GM06990 (cell line): ENCODE measurements at regions not wholly inside any gene's neighbourhood (a gene's known extent, or its start where the extent isn't known, plus 50 kb on each side); places are given as distances from the start of the nearest gene placed in this dataset.
A peak's percentile ranks its signal among the peaks of the same experiment; 100 is the strongest.
"Not testable (repeated sequence)": the region's sequence is repeated elsewhere in the genome, so short reads cannot be mapped to it uniquely, and the experiment has no call there.

ENCODE experiments used
- DNase-seq: peaks from one replicate; pipeline ENCODE4 v3.0.0-alpha.2; 2011; ENCODE audit not compliant: insufficient read length; ENCODE audit errors: extremely low read depth
- H3K27me3 ChIP-seq: replicated peaks from 2 replicates; pipeline ENCODE4 v1.6.0; 2011; ENCODE audit warnings: low read length; ENCODE audit not compliant: control insufficient read depth, insufficient read depth
- H3K36me3 ChIP-seq: 2 replicates; pipeline ENCODE4 v1.5.1; 2011; ENCODE audit warnings: low read length; ENCODE audit not compliant: control insufficient read depth, insufficient read depth
- H3K4me3 ChIP-seq: replicated peaks from 2 replicates; pipeline ENCODE4 v1.5.1; 2011; ENCODE audit warnings: low read depth, mild to moderate bottlenecking, control low read depth, low read length
- TF ChIP-seq, protein P1 (sequence below): IDR thresholded peaks from 2 replicates; pipeline ENCODE4 v1.5.1; 2011; ENCODE audit warnings: low read length, control low read depth, mild to moderate bottlenecking, inconsistent platforms; ENCODE audit not compliant: insufficient read depth, poor library complexity, severe bottlenecking

- TF ChIP-seq, protein P1, sequence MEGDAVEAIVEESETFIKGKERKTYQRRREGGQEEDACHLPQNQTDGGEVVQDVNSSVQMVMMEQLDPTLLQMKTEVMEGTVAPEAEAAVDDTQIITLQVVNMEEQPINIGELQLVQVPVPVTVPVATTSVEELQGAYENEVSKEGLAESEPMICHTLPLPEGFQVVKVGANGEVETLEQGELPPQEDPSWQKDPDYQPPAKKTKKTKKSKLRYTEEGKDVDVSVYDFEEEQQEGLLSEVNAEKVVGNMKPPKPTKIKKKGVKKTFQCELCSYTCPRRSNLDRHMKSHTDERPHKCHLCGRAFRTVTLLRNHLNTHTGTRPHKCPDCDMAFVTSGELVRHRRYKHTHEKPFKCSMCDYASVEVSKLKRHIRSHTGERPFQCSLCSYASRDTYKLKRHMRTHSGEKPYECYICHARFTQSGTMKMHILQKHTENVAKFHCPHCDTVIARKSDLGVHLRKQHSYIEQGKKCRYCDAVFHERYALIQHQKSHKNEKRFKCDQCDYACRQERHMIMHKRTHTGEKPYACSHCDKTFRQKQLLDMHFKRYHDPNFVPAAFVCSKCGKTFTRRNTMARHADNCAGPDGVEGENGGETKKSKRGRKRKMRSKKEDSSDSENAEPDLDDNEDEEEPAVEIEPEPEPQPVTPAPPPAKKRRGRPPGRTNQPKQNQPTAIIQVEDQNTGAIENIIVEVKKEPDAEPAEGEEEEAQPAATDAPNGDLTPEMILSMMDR = peak; percentile 70
- Histone ChIP-seq H3K4me3 (no peak overlapping the region), H3K36me3 (no peaks in the 10 kb centered on the region), H3K27me3 (no peaks in the 10 kb centered on the region)
- no peak for DNase-seq
Measured at GRCh38 chr3:39707314-39707909, 102.0 kb upstream of the MYRIP start.

GRCh38 chr3:39712413-39713048 lies 96.9 kb upstream of the MYRIP start:
- no peak for DNase-seq
- no peaks in the 10 kb centered on the region for H3K36me3 ChIP-seq
- TF ChIP-seq, protein P1 = no peak
- H3K4me3 ChIP-seq = no peak overlapping the region
- no peaks in the 10 kb centered on the region for H3K27me3 ChIP-seq

DNA sequence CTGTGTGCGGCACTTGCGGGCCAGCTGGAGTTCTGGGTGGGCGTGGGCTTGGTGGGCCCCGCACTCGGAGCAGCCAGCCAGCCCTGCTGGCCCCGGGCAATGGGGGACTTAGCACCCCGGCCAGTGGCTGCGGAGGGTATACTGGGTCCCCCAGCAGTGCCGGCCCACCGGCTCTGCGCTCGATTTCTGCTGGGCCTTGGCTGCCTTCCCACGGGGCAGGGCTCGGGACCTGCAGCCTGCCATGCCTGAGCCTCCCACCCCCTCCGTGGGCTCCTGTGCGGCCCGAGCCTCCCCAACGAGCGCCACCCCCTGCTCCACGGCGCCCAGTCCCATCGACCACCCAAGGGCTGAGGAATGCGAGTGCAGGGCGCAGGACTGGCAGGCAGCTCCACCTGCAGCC lies 96.1 kb upstream of the MYRIP start:
- not testable (repeated sequence) for H3K27me3 ChIP-seq, DNase-seq, H3K4me3 ChIP-seq, H3K36me3 ChIP-seq

DNA sequence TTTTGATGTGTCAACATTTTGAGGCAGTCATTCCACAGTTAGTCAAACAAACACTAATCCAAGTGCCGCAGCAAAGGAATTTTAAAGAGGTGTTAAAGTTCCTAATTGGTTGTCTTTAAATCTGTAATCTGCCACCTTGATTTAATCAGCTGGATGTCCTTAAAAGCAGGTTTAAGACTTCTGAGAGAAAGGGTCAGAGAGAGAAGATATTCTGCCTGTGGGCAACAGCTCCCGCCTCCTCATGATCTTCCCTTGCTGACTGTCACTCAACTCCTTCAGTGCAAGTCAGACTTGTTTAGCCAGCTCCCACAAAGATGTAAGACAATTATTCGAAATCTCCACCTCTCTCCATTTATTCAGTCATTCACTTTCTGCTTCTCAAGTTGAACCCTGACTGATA lies 92.6 kb upstream of the MYRIP start:
- DNase-seq = no peak
- H3K27me3 ChIP-seq = no peaks in the 10 kb centered on the region
- TF ChIP-seq, protein P1 = no peak
- no peaks in the 10 kb centered on the region for H3K36me3 ChIP-seq
- H3K4me3 ChIP-seq = no peak overlapping the region

GRCh38 chr3:39718674-39719595 lies 90.5 kb upstream of the MYRIP start:
- DNase-seq = no peak
- TF ChIP-seq, protein P1 = no peak
- Histone ChIP-seq H3K4me3 (no peak overlapping the region), H3K27me3 (no peaks in the 10 kb centered on the region), H3K36me3 (no peaks in the 10 kb centered on the region)

- TF ChIP-seq, protein P1 = no peak
- H3K27me3 ChIP-seq = no peaks in the 10 kb centered on the region
- no peak overlapping the region for H3K4me3 ChIP-seq
- no peak for DNase-seq
- no peaks in the 10 kb centered on the region for H3K36me3 ChIP-seq
Measured at GRCh38 chr3:39721076-39721475, 88.3 kb upstream of the MYRIP start.
